H1 (cell line): ENCODE measurements at regions not wholly inside any gene's neighbourhood (a gene's known extent, or its start where the extent isn't known, plus 50 kb on each side); places are given as distances from the start of the nearest gene placed in this dataset.

Source experiments
- CTCF ChIA-PET: fragments of 300-600 bp; sonication (Branson Sonifier 250); formaldehyde crosslinking; loops from one replicate; lab custom pipeline; 2021; ENCODE audit not compliant: partially characterized antibody; lab: Charles Lee
- POLR2A ChIA-PET: fragments of 300-600 bp; sonication (Branson Sonifier 250); formaldehyde crosslinking; loops from one replicate; lab custom pipeline; 2021; ENCODE audit warnings: inconsistent platforms; ENCODE audit not compliant: partially characterized antibody; lab: Charles Lee
- DNase-seq, 2 experiments: peaks; one replicate each; pipeline versions ENCODE4 v3.0.0 to v3.0.0-alpha.2; 2010 to 2022; ENCODE audit warnings: low spot score in 2 of 2, low read depth in 1 of 2, mixed read lengths in 1 of 2
- FAIRE-seq: peaks from 2 replicates; lab custom pipeline; 2011; peaks lifted over from hg19 to GRCh38; lab: Jason Lieb, UNC
- H2AFZ ChIP-seq: 2 replicates; pipeline ENCODE4 v1.8.1; 2012; ENCODE audit warnings: low read length, inconsistent platforms
- H2AK5ac ChIP-seq: 2 replicates; pipeline ENCODE4 v1.6.1; 2013; ENCODE audit warnings: low read depth, low read length
- H2BK120ac ChIP-seq: replicated peaks from 2 replicates; pipeline ENCODE3; 2013; ENCODE audit warnings: low read depth, low read length, inconsistent platforms
- H2BK12ac ChIP-seq: 2 replicates; pipeline ENCODE4 v1.6.1; 2013; ENCODE audit warnings: low read depth, low read length
- H2BK15ac ChIP-seq: 2 replicates; pipeline ENCODE4 v1.6.1; 2013; ENCODE audit warnings: low read length
- H2BK20ac ChIP-seq: 2 replicates; pipeline ENCODE4 v1.6.1; 2013; ENCODE audit warnings: low read length
- H2BK5ac ChIP-seq: 2 replicates; pipeline ENCODE4 v1.6.1; 2013; ENCODE audit warnings: low read depth, low read length
- H3K14ac ChIP-seq: 2 replicates; pipeline ENCODE4 v1.6.1; 2013; ENCODE audit warnings: inconsistent platforms; ENCODE audit not compliant: insufficient read length
- H3K18ac ChIP-seq: 2 replicates; pipeline ENCODE4 v1.6.1; 2013; ENCODE audit warnings: low read length; ENCODE audit errors: extremely low read depth
- H3K23ac ChIP-seq: 2 replicates; pipeline ENCODE4 v1.6.1; 2013; ENCODE audit warnings: inconsistent platforms; ENCODE audit not compliant: insufficient read length
- H3K23me2 ChIP-seq: 2 replicates; pipeline ENCODE4 v1.6.1; 2013; ENCODE audit warnings: low read depth, low read length
- H3K27ac ChIP-seq: 2 replicates; pipeline ENCODE4 v1.6.1; 2011; ENCODE audit warnings: low read depth, low read length, inconsistent platforms
- H3K27me3 ChIP-seq, 4 experiments: replicated peaks in 1 of 4; 1 replicate in 1 of 4; 2 replicates in 3 of 4; pipeline versions ENCODE4 v1.6.1 to v1.8.1; 2011 to 2013; ENCODE audit warnings: low read length in 3 of 4, mild to moderate bottlenecking in 3 of 4, inconsistent platforms in 2 of 4, mixed read lengths in 2 of 4, moderate library complexity in 1 of 4; ENCODE audit not compliant: control insufficient read depth in 3 of 4, insufficient read depth in 3 of 4; ENCODE audit errors: extremely low read depth in 1 of 4
- H3K36me3 ChIP-seq, 4 experiments: 2 replicates each; pipeline versions ENCODE4 v1.6.1 to v1.8.1; 2011 to 2013; ENCODE audit warnings: mild to moderate bottlenecking in 4 of 4, low read length in 3 of 4, moderate library complexity in 2 of 4, control low read depth in 1 of 4, inconsistent platforms in 1 of 4; ENCODE audit not compliant: insufficient read depth in 4 of 4, control insufficient read depth in 2 of 4
- H3K4ac ChIP-seq: replicated peaks from 2 replicates; pipeline ENCODE3; 2013; ENCODE audit warnings: low read length, low read depth, mixed read lengths, inconsistent platforms; ENCODE audit not compliant: insufficient read length
- H3K4me1 ChIP-seq, 4 experiments: replicated peaks in 1 of 4; 1 replicate in 1 of 4; 2 replicates in 3 of 4; pipeline versions ENCODE4 v1.6.1 to v1.8.1; 2011 to 2013; ENCODE audit warnings: low read length in 3 of 4, inconsistent platforms in 2 of 4, mixed read lengths in 1 of 4; ENCODE audit not compliant: insufficient read depth in 4 of 4, control insufficient read depth in 3 of 4
- H3K4me2 ChIP-seq, 2 experiments: 2 replicates each; pipeline versions ENCODE4 v1.6.1 to v1.8.1; 2011 to 2013; ENCODE audit warnings: low read depth in 2 of 2, low read length in 2 of 2, control low read depth in 1 of 2, inconsistent platforms in 1 of 2, mild to moderate bottlenecking in 1 of 2; ENCODE audit not compliant: insufficient read depth in 1 of 2
- H3K4me3 ChIP-seq, 4 experiments: fragments of 200-600, 300-600 bp in 1 of 4; sonication (generic), shearing (Covaris generic), sonication (Bioruptor Twin) in 1 of 4; 2 replicates each; pipeline versions ENCODE4 v1.5.1 to v1.8.1; 2011 to 2016; ENCODE audit warnings: low read length in 4 of 4, low read depth in 3 of 4, control low read depth in 2 of 4, inconsistent platforms in 2 of 4, mild to moderate bottlenecking in 2 of 4, mixed read lengths in 1 of 4, moderate library complexity in 1 of 4; ENCODE audit not compliant: insufficient read depth in 2 of 4; ENCODE audit errors: extremely low read depth in 1 of 4
- H3K56ac ChIP-seq: replicated peaks from 2 replicates; pipeline ENCODE3; 2013; ENCODE audit warnings: low read depth, mild to moderate bottlenecking, mixed read lengths, low read length, inconsistent platforms; ENCODE audit not compliant: insufficient read length
- H3K79me1 ChIP-seq: 2 replicates; pipeline ENCODE4 v1.6.1; 2013; ENCODE audit warnings: low read depth, low read length, control low read depth
- H3K79me2 ChIP-seq, 2 experiments: 2 replicates each; pipeline versions ENCODE4 v1.6.1 to v1.8.1; 2012 to 2013; ENCODE audit warnings: low read length in 2 of 2, mild to moderate bottlenecking in 2 of 2, inconsistent platforms in 1 of 2; ENCODE audit not compliant: insufficient read depth in 2 of 2, control insufficient read depth in 1 of 2
- H3K9ac ChIP-seq, 4 experiments: replicated peaks in 1 of 4; 1 replicate in 1 of 4; 2 replicates in 3 of 4; pipeline versions ENCODE4 v1.6.1 to v1.8.1; 2011 to 2013; ENCODE audit warnings: low read depth in 3 of 4, low read length in 3 of 4, control low read depth in 2 of 4, mild to moderate bottlenecking in 2 of 4, moderate library complexity in 2 of 4, inconsistent platforms in 1 of 4; ENCODE audit errors: extremely low read depth in 1 of 4
- H3K9me3 ChIP-seq, 2 experiments: 2 replicates each; pipeline versions ENCODE4 v1.6.1 to v1.8.1; 2012 to 2013; ENCODE audit warnings: mild to moderate bottlenecking in 2 of 2, moderate library complexity in 2 of 2, control low read depth in 1 of 2, inconsistent platforms in 1 of 2, low read depth in 1 of 2, low read length in 1 of 2, mixed read lengths in 1 of 2; ENCODE audit not compliant: insufficient read depth in 2 of 2
- H4K20me1 ChIP-seq, 2 experiments: replicated peaks in 1 of 2; 2 replicates each; pipeline versions ENCODE3 to v1.8.1; 2011 to 2013; ENCODE audit warnings: inconsistent platforms in 2 of 2, low read length in 2 of 2, mild to moderate bottlenecking in 1 of 2; ENCODE audit not compliant: insufficient read depth in 2 of 2, control insufficient read depth in 1 of 2
- H4K5ac ChIP-seq: 2 replicates; pipeline ENCODE4 v1.6.1; 2013; ENCODE audit warnings: low read length, low read depth, mixed read lengths, inconsistent platforms; ENCODE audit not compliant: insufficient read length
- H4K8ac ChIP-seq: 2 replicates; pipeline ENCODE4 v1.8.0; 2013; ENCODE audit warnings: mild to moderate bottlenecking, moderate library complexity, low read length, inconsistent platforms; ENCODE audit not compliant: insufficient read depth; ENCODE audit errors: extremely low read depth
- H4K91ac ChIP-seq: replicated peaks from 2 replicates; pipeline ENCODE3; 2013; ENCODE audit warnings: low read length, mixed read lengths, inconsistent platforms; ENCODE audit not compliant: insufficient read length
- BRCA1 ChIP-seq: IDR thresholded peaks from 2 replicates; pipeline ENCODE4 v1.6.1; 2012; ENCODE audit warnings: low read depth, low read length, improper control_type of control experiment
- CEBPB ChIP-seq: IDR thresholded peaks from 2 replicates; pipeline ENCODE4 v1.6.1; 2012; ENCODE audit warnings: low read depth, low read length
- CHD1 ChIP-seq: IDR thresholded peaks from 2 replicates; pipeline ENCODE4 v1.6.1; 2012; ENCODE audit warnings: low read depth, low read length, improper control_type of control experiment
- EZH2 ChIP-seq: fragments of 200-600 bp; sonication (generic); IDR thresholded peaks from 2 replicates; pipeline ENCODE4 v1.7.1; 2012; ENCODE audit warnings: low read depth, mild to moderate bottlenecking, moderate library complexity, low read length, inconsistent platforms; ENCODE audit not compliant: severe bottlenecking
- GTF2F1 ChIP-seq: IDR thresholded peaks from 2 replicates; pipeline ENCODE4 v1.6.1; 2012; ENCODE audit warnings: low read depth, low read length, improper control_type of control experiment, borderline replicate concordance
- HDAC2 ChIP-seq, 2 experiments: fragments of 300-600 bp in 1 of 2; sonication (generic) in 1 of 2; IDR thresholded peaks; 2 replicates each; pipeline ENCODE4 v1.6.1; 2011 to 2012; ENCODE audit warnings: low read depth in 2 of 2, low read length in 2 of 2, mild to moderate bottlenecking in 2 of 2, moderate library complexity in 2 of 2, borderline replicate concordance in 1 of 2, inconsistent platforms in 1 of 2
- NANOG ChIP-seq: IDR thresholded peaks from 2 replicates; pipeline ENCODE4 v1.6.1; 2011; ENCODE audit warnings: low read length, low read depth, mild to moderate bottlenecking, inconsistent platforms; ENCODE audit not compliant: insufficient read depth, poor library complexity, severe bottlenecking
- POLR2AphosphoS5 ChIP-seq: IDR thresholded peaks from 2 replicates; pipeline ENCODE4 v1.6.1; 2011; ENCODE audit warnings: low read depth, low read length
- RBBP5 ChIP-seq: IDR thresholded peaks from 2 replicates; pipeline ENCODE4 v1.7.1; 2012; ENCODE audit warnings: low read depth, mild to moderate bottlenecking, inconsistent platforms, low read length, moderate library complexity, borderline replicate concordance
- SIN3A ChIP-seq, 2 experiments: IDR thresholded peaks in 1 of 2; conservative IDR thresholded peaks in 1 of 2; 2 replicates each; pipeline ENCODE4 v1.6.1; 2011 to 2012; ENCODE audit warnings: low read length in 2 of 2, improper control_type of control experiment in 1 of 2, low read depth in 1 of 2, mild to moderate bottlenecking in 1 of 2
- SRF ChIP-seq: IDR thresholded peaks from 2 replicates; pipeline ENCODE4 v1.6.1; 2011; ENCODE audit warnings: mild to moderate bottlenecking, low read depth, low read length, moderate library complexity
- SUZ12 ChIP-seq: fragments of 200-600 bp; sonication (generic); IDR thresholded peaks from 2 replicates; pipeline ENCODE4 v1.6.1; 2012; ENCODE audit warnings: mild to moderate bottlenecking, inconsistent platforms, low read length, moderate library complexity, mixed read lengths
- TAF1 ChIP-seq: IDR thresholded peaks from 2 replicates; pipeline ENCODE4 v1.6.1; 2011; ENCODE audit warnings: mild to moderate bottlenecking, low read depth, low read length
- TBP ChIP-seq: IDR thresholded peaks from 2 replicates; pipeline ENCODE4 v1.6.1; 2011; ENCODE audit warnings: low read depth, low read length, improper control_type of control experiment
- TEAD4 ChIP-seq: IDR thresholded peaks from 2 replicates; pipeline ENCODE4 v1.6.1; 2012; ENCODE audit warnings: low read depth, low read length, inconsistent platforms, mixed read lengths
- WGBS, 2 experiments: shearing (Covaris generic) in 1 of 2; methylation state at CpG; one replicate each; pipeline versions ENCODE4 v1.1.6 to v1.1.7; 2013 to 2015; ENCODE audit warnings: low lambda C conversion rate in 2 of 2, mixed read lengths in 2 of 2, inconsistent platforms in 1 of 2, low coverage in 1 of 2, missing lambda C conversion rate in 1 of 2; ENCODE audit not compliant: insufficient replicate concordance in 2 of 2, insufficient coverage in 1 of 2, insufficient read length in 1 of 2; ENCODE audit errors: extremely low coverage in 1 of 2, missing lambda C conversion rate in 1 of 2; 5-methylcytosine and 5-hydroxymethylcytosine counted together

DNA sequence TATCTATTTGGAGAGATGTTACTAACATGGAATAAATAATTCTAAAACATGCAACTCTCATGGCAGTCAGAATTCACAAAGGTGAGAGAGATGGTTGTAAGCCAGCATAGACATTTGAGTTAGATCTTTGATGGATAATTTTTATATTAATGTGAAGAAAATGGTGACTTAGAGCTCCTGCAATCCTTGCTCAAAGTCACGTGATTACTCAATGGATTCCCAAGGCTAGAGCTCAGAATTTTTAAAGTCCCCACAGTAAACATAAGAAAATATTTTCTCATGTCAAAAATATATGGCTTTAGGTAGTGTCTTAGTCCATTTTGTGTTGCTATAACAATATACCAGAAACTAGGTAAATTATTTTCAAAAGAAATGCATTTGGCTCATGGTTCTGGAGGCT lies 281.5 kb upstream of the PRKD1 start:
- Histone ChIP-seq H2BK20ac (no peak overlapping the region), H2AK5ac (no peak overlapping the region), H2AFZ (no peak overlapping the region), H3K9me3 (no peaks in the 10 kb centered on the region), H3K18ac (no peak overlapping the region), H2BK12ac (no peak overlapping the region), H3K36me3 (no peaks in the 10 kb centered on the region), H3K79me2 (no peaks in the 10 kb centered on the region), H3K27me3 (no peaks in the 10 kb centered on the region), H3K4ac (no peak overlapping the region), H3K56ac (no peak overlapping the region), H3K9ac (no peak overlapping the region), H4K5ac (no peak overlapping the region), H3K23me2 (no peaks in the 10 kb centered on the region; the same call in 1 of the 2 replicates), H3K14ac (no peak overlapping the region), H4K91ac (no peak overlapping the region), H4K8ac (no peak overlapping the region), H3K79me1 (no peaks in the 10 kb centered on the region), H3K4me3 (no peak overlapping the region), H3K23ac (no peak overlapping the region), H3K4me1 (no peaks in the 10 kb centered on the region), H4K20me1 (no peaks in the 10 kb centered on the region), H3K4me2 (no peak overlapping the region), H3K27ac (no peak overlapping the region), H2BK15ac (no peak overlapping the region), H2BK120ac (no peak overlapping the region), H2BK5ac (no peak overlapping the region)
- DNase-seq (no peak), FAIRE-seq (no peak)
- CTCF ChIA-PET, result interaction anchor here (1.0 to 1.9 kb wide), 3 partner anchors 12 to 166 kb away, joined by 4 read pairs; no protein-coding TSS in a partner anchor
- 83% methylated on average over 1 of the region's 1 CpG; no CpG with 5 or more reads in 1 of the 2 experiments for WGBS, 2 experiments
- POLR2A ChIA-PET, result no interaction called here
- TF ChIP-seq EZH2 (no peak), NANOG (no peak), POLR2AphosphoS5 (no peak), TAF1 (no peak), HDAC2 (IDR thresholded peaks at IDR 0.05; ENCODE audit: borderline replicate concordance in 1 of 2, low read depth in 2 of 2, low read length in 2 of 2) (no peak), TEAD4 (no peak), CEBPB (no peak), GTF2F1 (no peak), TBP (no peak), SIN3A (conservative IDR thresholded peaks at IDR 0.05 in 1 of 2, IDR thresholded peaks at IDR 0.05 in 1 of 2; ENCODE audit: low read depth in 1 of 2, low read length in 2 of 2) (no peak), SRF (no peak), BRCA1 (no peak), CHD1 (no peak), RBBP5 (no peak), SUZ12 (no peak)
